Endothelial cell of umbilical vein (primary cell): ENCODE measurements at regions not wholly inside any gene's neighbourhood (a gene's known extent, or its start where the extent isn't known, plus 50 kb on each side); places are given as distances from the start of the nearest gene placed in this dataset. TPM values are rescaled to one million over a fixed set of nuclear protein-coding genes. Genes with fewer than 3 reads are reported as not detected.

Source experiments
- small RNA-seq: library from RNA; depleted of rRNA; stranded (forward); fragments of <200 nt; gene quantifications from one replicate; pipeline ENCODE3, GENCODE V24; 2012; ENCODE audit warnings: low replicate concordance, low read depth; ENCODE audit not compliant: insufficient read depth, insufficient read length

Small RNA genes in the stretch of these regions (small RNA-seq; reads per million reads assigned to genes)
- not detected for gene AC108120.2
